HG03565 (cell line): ENCODE measurements at regions not wholly inside any gene's neighbourhood (a gene's known extent, or its start where the extent isn't known, plus 50 kb on each side); places are given as distances from the start of the nearest gene placed in this dataset.

Experiments
- ATAC-seq: cut with Tn5 transposase; IDR thresholded peaks from one replicate; pipeline ENCODE4 v1.9.1; 2021; ENCODE audit warnings: mild to moderate bottlenecking, moderate library complexity; ENCODE audit not compliant: unreplicated experiment

DNA sequence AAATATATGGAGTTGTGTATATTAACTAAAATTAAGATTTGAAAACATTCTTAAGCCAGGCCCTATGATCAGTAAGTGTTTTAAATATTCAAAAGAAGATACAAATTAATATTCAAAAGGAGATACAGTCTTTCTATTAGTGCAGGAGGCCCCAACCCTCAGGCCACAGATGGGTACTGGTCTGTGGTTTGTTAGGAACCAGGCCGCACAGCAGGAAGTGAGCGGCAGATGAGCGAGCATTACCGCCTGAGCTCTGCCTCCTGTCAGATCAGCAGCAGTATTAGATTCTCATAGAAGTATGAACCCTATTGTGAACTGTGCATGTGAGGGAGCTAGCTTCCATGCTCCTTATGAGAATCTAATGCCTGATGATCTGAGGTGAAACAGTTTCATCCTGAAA, 232.9 kb downstream of the FOXO1 start:
- peak; percentile 38 for ATAC-seq

DNA sequence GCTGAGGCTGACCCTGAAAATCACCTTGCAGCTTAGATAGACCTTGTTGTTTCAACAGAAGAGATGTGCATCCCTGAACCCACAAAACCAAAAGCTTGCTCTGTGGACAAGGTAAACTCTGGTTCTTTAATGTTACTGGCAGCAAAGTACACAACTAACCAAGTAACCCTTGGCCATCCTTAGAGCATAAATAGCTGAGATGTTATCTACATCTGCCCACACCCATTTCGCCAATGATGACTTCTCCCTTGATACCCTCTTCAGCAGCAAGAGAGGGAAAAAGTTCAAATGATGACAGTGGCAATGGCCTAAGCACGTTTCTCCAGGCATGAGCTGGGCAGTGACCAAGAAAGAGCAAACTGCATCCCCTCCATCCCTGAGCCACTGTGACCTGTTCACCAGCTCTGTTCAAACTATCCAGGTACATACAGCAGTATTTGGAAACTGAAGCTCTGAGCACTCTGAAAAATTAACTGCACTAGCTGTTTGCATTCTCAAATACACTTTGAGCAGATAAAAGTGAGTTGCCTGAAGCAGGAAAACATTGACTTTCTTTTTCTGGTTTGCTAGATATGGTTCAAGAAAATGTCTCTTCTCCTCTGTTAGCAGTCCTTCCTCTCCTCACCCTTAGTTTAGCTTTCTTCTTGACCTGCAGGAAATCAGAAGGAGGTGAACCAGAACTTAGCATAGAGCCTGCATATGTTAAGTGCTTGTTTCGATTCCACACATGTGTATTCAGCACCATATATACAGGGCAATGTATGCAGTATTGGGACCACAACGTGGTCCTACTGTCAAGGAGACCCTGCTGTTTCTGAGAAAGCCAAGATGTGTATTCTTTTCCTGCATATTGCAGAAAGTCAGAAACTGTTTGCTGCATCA, 231.7 kb downstream of the FOXO1 start:
- ATAC-seq = no peak

DNA sequence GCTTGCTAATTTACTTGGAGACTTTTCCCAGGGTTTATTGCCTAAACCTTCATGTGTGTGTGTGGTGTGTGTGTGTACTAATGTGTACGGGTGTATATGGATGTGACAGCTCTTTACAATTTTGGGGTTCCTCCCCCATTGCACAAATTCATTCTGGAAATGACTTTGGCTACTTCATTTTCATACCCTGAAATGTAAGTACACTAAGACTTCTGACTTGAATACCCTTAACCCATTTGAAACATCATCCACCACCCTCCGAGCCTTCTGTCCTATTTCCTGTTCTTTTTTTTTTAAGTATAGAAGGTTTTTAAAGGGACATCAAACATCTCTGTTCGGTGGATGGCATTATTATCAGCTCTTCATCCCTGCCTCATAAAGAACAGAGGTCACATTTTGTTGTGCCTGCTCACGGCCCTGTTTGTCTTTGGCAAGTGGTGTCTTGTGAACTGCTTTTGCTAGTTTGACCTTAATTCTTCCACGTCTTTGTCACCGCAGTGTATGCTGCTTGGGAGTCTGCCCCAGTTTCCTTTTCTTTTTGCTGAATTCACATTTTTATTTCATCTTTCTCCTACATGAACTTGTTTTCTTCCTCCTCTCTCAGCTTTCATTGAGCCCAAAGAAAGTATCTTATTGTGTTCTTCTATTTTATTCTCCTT, 228.3 kb downstream of the FOXO1 start:
- no peak for ATAC-seq

DNA sequence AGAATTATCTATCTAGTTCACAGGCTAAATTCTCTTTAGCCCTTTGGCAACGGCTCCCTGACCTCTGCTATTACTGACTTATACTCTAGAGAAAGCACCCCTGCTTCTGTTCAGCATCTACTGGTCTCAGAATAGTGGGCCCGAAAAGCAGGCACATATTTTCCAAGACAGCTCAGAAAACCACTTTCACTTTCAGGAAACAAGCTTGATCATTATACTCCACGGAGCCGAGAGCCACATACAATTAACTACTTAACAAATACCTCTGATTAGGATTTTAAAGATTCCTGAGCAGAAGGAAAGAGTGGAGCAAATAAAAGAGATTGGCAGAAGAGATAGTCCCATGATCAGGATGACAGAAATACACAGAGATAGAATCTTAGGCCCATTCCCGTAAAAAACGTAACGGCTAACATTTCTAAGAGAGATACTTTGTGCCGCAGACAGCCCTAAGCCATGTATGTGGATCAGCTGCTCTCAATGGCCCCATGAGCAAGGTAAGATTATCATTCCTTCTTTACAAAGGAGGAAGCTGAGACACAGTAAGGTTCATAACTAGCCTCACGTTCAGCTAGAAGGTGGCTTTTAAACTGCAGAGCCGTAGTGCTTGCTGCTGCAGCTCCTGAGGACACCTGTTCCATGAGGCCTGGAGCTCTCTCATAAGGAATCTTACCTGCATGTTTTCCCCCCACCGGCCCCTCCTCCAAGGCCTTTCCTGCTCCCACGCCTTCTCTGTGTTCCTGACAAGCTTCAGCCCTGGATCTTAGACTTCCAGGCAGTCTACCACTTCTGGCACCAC, 227.2 kb downstream of the FOXO1 start:
- no peak for ATAC-seq

DNA sequence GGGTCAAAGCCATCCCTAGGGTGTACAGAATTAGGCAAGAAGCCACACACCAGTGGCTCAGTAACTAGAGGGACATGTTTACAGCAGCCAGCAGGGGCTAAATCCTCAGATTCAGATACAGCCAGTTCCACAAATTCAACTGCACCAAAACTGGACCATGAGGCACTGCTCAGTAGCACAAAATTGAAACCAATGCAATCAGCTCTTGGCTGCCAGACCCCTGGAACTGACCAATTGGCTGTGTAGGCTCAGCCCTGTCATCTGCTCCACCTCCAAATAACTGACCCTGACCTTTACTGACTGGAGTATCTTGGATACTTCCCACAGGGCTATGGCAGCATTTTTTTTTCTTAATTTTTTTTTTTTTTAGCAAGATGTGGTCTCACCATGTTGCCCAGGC, 226.5 kb downstream of the FOXO1 start:
- ATAC-seq = no peak

DNA sequence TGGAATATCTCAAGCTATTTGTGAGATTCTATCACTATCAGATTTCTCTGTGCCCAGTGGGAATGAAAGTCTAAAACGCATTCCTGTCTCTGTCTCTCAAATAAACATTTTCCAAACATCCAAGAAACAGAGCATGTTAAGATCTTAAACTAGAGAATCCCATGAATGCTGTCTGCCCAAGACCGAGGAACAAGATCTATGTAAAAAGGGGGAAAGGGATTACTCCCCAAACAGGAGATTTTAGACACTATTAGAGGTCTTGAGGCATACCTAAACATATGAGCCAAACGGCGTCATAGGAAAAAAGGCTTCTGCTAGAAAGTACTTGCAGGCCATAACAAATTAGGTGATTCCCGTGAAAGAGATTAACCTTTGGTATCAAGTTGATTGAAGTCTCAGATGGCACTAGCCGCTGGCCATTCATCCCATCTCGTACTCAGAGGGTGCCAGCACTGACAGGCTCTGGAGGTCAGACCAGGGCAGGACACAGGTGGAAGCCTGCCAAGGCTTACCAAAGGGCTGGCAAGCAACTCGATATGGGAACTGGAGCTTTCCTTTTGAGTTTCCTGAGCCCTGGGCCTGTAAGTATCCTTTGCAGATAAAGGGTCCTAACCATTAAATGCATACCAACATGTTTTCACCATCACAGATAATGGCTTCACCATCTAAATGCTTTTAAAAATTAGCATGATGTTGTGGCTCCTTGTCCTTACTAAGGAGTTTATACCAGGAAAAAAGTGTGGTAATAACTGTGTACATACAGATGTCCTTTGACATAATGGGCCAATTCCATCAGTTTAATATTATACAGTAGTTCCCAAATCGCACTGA, 225.2 kb downstream of the FOXO1 start:
- ATAC-seq = no peak

DNA sequence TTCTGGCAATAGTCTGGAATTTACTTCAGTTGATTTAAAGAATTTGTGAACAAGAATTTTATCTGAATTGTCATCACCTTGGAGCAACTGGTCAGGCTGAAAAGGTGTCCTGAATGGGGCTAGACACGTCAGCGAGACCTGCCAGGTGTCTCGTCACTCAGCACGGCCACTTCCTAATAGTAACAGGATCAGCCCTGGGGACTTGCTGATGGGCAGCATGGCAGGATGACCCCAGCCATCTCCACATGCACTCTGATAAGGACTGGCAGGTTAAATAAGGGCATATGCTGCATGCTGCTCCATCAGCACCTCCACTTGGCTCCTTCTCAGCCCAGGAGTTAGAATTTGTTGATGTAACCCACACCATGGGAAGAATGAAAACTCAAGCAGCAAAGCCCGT, 224.2 kb downstream of the FOXO1 start:
- no peak for ATAC-seq

DNA sequence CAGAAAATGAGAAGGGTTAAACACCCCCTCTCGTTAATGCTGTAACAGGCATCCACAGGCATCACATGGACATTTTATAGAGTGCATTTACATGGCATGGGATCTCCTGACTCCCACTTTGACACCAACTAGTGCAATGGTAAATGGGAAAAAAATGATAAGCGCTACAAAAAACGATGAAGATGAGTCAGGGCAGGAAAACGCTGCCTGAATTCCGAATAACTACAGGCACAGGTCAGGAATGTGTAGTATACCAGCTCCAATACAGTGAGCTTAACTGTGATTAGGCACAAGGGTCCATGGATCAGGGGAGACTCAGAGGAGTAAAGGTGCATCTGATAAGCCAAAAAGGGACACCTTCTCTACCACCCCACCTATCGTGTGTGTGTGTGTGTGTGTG, 223.6 kb downstream of the FOXO1 start:
- ATAC-seq = no peak

DNA sequence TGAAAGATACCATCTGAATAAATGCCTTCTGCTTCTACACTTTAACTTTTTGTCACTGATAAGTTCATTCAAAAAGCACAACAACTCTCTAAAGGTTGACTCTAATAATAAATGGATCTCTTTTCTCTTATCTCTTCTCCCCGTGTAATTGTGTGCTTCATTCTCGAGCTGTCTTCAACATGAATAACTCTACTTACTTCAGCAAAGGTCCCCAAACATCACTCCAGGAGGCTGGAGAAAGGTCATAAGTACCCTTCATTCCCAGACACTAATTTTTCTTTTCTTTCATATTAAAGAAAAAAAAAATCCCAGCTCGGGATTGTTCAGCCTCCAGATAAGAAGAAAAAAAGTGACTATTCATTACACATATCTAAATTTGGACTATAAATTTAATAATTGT, 222.2 kb downstream of the FOXO1 start:
- ATAC-seq = no peak

DNA sequence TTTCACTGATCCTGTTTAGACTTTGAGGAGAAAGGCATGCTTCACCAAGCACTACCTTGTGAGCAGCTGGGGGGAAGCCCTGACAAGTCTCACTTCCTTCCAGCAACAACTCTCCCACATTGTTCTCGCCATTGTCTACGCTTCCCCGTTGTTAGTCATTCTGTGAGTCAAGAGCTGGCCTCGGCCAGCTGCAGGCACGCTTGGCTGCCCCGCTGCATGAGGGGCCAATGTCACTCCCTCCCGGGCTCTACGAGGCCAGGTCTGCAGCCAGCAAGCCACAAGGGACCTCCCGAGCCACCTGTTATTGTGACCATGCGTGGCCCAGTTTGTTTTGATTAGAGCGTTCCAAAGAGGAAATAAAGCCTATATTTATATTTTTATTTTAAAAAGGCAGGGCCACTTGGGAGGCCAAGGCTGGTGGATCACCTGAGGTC, 220.9 kb downstream of the FOXO1 start:
- ATAC-seq = peak; percentile 98

DNA sequence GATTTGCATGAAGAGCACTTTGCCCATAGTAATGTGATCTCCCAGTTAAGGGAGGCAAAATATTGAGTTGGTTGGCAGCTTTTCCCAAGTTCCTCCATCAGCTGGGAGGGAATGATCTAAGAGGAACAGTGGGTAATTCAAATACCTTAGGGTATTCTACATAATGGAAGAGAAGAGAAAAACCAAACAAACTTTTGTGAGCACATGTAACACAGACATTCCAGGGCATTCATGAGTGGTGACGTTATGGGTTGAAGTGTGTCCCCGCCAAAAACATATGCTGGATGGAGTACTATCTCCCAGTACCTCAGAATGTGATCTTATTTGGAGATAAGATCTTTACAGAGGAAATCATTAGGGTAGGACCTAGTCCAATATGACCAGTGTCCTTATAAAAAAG, 220.1 kb downstream of the FOXO1 start:
- no peak for ATAC-seq

DNA sequence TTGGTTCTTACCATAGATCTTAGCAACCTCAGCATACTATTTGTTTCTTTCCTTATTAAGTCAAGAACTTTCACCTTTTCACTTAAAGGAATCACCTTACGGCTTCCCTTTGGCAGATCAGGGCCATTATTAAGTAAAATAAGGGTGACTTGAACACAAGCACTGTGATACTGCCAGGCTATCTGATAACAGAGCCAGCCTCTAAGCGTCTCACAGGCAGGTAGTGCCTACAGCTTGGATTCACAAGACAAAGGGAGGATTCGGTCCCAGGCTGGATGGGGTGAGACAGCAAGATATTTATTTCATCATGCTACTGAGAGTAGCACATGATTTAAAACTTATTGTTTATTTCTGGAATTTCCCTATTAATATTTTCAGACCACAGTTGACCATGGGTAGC, 218.6 kb downstream of the FOXO1 start:
- ATAC-seq = no peak

DNA sequence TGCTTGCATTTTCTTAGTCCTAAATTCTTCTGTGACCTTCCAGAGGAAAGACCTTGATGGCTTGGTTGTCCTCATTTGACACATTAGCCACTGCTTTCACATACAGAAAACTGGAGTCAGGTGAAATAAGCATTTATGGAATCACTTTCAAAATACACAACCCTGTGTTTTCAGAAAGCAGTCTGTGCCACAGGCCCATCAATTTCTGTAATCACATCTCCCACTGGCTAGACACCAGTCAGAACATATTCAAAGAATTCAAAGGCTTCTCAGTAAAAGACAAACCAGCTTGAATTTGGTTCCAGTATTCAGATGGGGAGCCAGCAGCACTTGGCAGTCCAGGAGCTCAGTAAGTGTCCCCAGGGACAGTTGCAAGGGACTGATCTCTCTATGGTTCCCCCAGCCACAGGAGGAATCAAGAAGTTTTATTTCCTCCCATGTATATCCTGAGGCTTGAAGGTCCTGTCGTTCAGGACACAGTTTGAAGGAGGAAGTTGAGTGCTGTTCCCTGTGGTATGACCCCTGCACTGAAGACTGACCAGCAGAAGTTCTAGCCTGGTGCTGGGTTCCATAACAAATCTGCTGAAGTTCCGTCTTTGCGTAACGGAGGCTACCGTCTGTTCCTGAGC, 214.3 kb downstream of the FOXO1 start:
- ATAC-seq = no peak

DNA sequence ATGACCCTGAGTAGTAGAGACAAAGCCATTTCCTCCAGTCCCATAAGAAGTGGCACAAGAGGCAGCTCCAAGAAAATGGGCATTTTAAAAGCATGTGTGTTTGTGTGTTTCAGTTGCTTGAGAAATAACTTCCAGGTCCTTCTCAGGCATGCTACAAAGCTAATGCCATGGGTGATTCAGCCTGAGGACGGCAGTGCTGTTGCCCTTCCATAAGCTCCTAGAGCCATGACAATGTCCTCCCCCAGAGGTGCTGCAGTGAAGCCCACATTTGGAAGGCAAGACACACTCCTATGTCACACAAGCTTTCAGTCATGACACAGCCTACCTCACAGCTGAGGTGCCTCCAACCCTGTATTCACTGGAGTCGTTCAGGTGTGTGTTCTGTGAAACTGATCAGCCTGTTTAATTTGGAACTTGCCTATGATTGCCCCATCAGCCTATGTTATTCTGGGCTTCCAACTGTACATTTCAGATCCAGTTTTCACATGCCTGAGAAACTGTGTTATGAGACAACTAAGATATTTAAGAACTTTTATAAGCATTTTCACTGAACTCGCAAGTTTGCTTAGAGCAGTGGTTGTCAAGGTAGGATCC, 213.6 kb downstream of the FOXO1 start:
- no peak for ATAC-seq

DNA sequence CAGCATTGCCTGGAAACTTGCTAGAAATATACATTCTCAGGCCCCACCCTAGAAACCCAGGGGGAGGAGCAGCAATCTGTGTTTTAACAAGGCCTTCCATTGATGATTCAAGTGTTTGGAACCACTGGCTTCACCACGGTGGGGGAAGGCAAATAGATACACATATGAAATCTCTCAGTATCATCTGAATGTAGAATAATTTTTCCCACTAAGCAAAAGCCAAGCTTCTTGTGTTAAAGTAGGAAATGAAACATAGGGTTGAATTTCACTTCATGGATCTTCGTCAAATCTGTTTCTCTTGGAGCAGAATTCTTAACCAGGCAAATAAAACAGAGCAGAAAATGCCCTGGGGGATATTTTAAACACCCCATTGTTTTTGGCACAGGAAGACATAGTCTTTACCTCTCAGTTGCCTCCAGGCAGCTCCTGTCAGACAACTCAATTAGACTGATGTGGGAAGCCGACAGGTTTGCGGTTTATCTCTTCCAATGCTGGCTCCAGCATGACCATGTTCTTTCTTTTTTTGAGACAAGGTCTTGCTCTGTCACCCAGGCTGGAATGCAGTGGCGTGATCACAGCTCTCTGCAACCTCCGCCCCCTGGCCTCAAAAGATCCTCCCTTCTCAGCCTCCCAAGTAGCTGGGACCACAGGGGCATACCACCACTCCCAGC, 213.0 kb downstream of the FOXO1 start:
- no peak for ATAC-seq

DNA sequence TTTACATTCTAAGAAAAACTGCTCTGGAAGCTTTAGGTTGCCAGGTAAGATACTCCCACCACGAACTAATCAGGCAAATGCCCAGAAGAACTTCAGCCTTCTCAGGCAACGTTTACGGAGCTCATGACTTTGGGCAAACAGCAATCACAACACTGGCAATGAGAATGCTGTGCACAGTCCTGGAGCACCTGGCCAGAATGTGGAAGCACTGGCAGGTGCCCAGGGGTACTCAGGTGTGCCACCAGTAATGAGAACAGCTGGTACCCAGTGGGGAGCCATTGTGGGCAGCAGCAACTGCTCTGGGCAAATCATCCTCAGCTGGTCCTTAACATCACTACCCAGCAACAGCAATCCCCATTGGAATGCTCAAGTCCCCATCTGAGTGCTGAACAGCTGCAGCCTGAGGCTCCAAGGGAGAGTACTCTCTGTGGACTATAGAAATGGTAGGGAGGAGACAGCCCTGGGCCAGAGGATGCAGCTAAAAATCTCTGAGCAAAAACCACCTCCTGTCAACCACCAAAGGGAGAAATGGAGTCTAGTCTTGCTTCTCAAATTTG, 210.0 kb downstream of the FOXO1 start:
- no peak for ATAC-seq

DNA sequence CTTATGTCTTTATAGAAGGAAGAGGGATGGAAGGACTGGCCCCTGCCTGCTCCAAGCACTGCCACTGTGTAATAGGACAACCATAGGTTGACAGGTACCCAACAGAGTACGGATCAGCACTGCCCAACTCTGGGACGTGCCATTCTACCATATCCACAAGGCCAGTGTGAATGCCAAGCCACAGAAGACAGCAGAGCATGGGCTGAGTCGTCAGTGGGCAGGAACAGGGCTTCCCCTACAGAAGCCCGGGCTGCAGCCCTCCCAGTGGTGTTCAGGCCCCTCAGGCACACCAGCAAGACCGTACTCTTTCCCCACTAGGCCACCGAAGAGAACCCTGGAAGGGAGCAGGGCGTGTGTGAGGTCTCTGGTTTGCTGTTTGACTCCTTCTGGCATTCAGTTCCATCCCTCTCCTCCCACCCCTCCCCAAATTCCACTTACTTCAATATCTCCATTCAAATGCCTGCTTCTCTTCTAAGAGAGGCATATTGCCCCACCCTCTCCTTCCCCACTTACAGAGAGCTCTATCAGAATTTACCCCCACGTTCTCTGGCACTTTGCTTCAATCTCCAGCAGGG, 209.4 kb downstream of the FOXO1 start:
- no peak for ATAC-seq

DNA sequence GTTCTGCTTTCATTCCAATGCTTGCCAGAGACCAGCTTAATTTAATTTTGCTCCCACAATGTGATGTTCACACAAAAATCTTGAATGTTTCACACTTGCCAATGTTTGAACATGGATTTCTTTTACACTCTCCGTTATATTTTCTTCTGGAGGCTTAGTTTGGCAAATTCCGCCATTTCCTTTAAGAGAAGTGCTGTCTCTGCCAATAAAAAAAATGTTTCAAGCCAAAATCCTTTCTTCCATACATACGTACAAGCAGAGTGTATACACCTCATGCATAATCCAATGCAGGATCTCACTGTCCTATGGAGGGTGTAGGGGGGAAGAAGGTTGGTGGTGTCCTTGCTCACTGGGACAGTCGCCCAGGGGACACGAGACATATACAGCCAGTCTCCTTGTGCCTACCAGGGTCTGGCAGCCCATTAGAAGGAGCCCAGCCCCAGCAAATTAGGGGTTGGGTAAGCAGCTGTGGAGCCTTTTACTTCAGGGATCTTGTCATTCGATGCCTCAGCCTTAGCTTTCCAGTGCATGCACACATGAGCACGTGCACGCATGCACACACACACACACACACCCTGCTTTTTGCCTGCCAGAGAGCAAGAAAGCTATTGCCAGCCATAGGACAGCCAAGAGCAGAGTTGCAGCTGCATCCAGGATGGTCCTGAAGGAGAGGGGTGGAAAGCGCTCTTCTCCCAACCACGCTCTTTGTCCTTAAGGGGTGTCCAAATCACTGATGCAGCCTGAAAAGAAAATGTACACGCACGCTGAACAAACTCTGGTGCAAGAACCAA, 208.3 kb downstream of the FOXO1 start:
- ATAC-seq = no peak
